ENCODE measurements at regions not wholly inside any gene's neighbourhood (a gene's known extent, or its start where the extent isn't known, plus 50 kb on each side); places are given as distances from the start of the nearest gene placed in this dataset.

DNA sequence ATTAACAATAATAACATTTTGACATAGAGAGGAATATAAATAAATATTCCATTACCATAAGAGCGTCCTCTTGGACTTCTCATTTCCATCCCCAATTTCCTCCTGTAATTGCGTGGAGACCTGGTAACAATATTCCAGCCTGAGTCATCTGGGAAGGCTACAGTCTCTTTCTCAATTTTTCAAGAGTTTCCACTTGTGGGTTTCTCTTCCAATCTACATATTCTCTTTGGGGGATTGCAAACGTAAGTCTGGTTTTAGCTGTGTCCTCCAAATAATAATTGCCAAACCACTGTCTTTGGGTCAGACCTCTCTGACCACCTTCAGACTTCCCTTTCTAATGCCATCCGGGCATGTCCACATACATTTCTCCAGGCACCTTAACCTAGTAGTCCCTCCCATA lies 124.5 kb upstream of the USP24 start:
- no peaks in the 10 kb centered on the region for H3K4me1 Mint-ChIP-seq
- H3K36me3 Mint-ChIP-seq, result 0 out of 2 replicates have a peak, but pooled peaks cover 3% of the 10 kb centered on the region
- CTCF ChIA-PET, result no interaction called here
- POLR2A ChIA-PET, result no interaction called here
- no peak overlapping the region for H3K27ac Mint-ChIP-seq
- peaks cover 8% of the 10 kb centered on the region for H3K9me3 Mint-ChIP-seq
- TF ChIP-seq, protein P1, sequence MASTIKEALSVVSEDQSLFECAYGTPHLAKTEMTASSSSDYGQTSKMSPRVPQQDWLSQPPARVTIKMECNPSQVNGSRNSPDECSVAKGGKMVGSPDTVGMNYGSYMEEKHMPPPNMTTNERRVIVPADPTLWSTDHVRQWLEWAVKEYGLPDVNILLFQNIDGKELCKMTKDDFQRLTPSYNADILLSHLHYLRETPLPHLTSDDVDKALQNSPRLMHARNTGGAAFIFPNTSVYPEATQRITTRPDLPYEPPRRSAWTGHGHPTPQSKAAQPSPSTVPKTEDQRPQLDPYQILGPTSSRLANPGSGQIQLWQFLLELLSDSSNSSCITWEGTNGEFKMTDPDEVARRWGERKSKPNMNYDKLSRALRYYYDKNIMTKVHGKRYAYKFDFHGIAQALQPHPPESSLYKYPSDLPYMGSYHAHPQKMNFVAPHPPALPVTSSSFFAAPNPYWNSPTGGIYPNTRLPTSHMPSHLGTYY (CRISPR knock-in tag; IDR thresholded peaks at IDR 0.05), result no peak
- TF ChIP-seq TEAD4 (CRISPR knock-in tag; IDR thresholded peaks at IDR 0.05) (no peak), CREB1 (CRISPR knock-in tag; IDR thresholded peaks at IDR 0.05) (no peak), NR3C1 (CRISPR knock-in tag; conservative IDR thresholded peaks at IDR 0.05; ENCODE audit: low read depth) (no peak), ELF4 (CRISPR knock-in tag; IDR thresholded peaks at IDR 0.05; ENCODE audit: low read depth) (no peak)
- TF ChIP-seq, protein P2, sequence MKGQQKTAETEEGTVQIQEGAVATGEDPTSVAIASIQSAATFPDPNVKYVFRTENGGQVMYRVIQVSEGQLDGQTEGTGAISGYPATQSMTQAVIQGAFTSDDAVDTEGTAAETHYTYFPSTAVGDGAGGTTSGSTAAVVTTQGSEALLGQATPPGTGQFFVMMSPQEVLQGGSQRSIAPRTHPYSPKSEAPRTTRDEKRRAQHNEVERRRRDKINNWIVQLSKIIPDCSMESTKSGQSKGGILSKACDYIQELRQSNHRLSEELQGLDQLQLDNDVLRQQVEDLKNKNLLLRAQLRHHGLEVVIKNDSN (CRISPR knock-in tag; IDR thresholded peaks at IDR 0.05), result no peak
- TF ChIP-seq, protein P3, sequence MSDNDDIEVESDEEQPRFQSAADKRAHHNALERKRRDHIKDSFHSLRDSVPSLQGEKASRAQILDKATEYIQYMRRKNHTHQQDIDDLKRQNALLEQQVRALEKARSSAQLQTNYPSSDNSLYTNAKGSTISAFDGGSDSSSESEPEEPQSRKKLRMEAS (CRISPR knock-in tag; IDR thresholded peaks at IDR 0.05), result no peak
- TF ChIP-seq, protein P4, sequence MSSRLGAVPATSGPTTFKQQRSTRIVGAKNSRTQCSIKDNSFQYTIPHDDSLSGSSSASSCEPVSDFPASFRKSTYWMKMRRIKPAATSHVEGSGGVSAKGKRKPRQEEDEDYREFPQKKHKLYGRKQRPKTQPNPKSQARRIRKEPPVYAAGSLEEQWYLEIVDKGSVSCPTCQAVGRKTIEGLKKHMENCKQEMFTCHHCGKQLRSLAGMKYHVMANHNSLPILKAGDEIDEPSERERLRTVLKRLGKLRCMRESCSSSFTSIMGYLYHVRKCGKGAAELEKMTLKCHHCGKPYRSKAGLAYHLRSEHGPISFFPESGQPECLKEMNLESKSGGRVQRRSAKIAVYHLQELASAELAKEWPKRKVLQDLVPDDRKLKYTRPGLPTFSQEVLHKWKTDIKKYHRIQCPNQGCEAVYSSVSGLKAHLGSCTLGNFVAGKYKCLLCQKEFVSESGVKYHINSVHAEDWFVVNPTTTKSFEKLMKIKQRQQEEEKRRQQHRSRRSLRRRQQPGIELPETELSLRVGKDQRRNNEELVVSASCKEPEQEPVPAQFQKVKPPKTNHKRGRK (CRISPR knock-in tag; IDR thresholded peaks at IDR 0.05; ENCODE audit: borderline replicate concordance), result no peak
- ATAC-seq (no peak), DNase-seq (ENCODE audit: low spot score) (no peak)
- no peak overlapping the region for H3K4me3 Mint-ChIP-seq
- no peaks in the 10 kb centered on the region for H3K27me3 Mint-ChIP-seq (ENCODE audit: low read depth)

DNA sequence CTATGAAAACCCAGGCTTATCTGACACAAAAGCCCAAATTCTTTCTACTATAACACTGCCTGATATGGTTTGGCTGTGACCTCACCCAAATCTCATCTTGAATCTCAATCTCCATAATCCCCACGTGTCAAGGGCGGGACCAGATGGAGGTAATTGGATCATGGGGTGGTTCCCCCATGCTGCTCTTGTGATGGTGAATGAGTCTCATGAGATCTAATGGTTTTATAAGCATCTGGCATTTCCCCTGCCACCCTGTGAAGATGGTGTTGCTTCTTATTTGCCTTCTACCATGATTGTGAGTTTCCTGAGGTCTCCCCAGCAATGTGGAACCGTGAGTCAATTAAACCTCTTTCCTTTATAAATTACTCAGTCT lies 123.3 kb upstream of the USP24 start:
- CTCF ChIA-PET, result interaction anchor here (0.6 to 2.0 kb wide), 38 partner anchors 8 to 1371 kb away, joined by 3 to 26 read pairs (median 4); no protein-coding TSS in a partner anchor
- POLR2A ChIA-PET, result no interaction called here
- Mint-ChIP-seq H3K4me1 (peaks cover 1% of the 10 kb centered on the region; the same call in 1 of the 2 replicates), H3K27me3 (ENCODE audit: low read depth) (no peaks in the 10 kb centered on the region; the same call in 1 of the 2 replicates), H3K9me3 (peaks cover 8% of the 10 kb centered on the region), H3K27ac (no peak overlapping the region), H3K4me3 (no peak overlapping the region), H3K36me3 (0 out of 2 replicates have a peak, but pooled peaks cover 3% of the 10 kb centered on the region)
- no peak for TF ChIP-seq ZNF671 (CRISPR knock-in tag; IDR thresholded peaks at IDR 0.05)
- 0 out of 2 replicates have a peak, but pooled peaks have one; percentile 7 for TF ChIP-seq TEAD1 (CRISPR knock-in tag; IDR thresholded peaks at IDR 0.05)
- DNase-seq (ENCODE audit: low spot score), result no peak
- ATAC-seq, result peak; percentile 42

DNA sequence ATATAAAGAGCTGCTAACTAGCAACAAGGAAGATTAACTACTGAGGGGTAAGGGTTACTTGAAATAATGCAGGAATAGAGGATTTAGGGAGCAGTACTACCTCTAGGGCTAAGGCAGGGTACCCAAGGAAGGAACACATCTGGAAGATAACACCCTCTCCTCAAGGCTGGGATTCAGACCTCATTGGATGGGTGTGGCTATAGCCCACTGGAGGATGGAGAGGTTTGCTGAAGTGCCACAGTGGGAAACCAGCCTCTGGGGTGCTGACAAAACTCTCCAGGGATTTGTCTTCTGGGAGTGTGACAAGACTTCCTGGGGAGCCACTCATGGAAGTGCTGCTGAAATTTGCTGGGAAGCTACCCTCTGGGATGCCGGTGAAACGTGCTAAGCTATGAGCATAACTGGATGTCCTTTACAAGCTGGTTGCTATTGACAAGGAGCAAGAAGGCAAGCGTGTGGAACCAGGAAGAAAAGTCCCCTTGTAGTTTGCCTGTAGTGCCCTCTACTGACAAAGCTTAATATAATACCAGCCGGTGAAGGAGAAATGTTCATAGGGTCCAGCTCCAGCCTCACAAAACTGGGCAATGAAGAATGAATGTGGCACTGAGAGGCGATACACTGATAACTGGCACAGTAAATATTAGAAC lies 122.8 kb upstream of the USP24 start:
- peak; percentile 93 for ATAC-seq
- Mint-ChIP-seq H3K36me3 (0 out of 2 replicates have a peak, but pooled peaks cover 3% of the 10 kb centered on the region), H3K27ac (no peak overlapping the region)

More for the DNA sequence above, 122.8 kb upstream of the USP24 start:
- CTCF ChIA-PET, result interaction anchor here (0.6 to 2.0 kb wide), 40 partner anchors 8 to 1372 kb away, joined by 3 to 26 read pairs (median 4); no protein-coding TSS in a partner anchor
- TF ChIP-seq, protein P5, sequence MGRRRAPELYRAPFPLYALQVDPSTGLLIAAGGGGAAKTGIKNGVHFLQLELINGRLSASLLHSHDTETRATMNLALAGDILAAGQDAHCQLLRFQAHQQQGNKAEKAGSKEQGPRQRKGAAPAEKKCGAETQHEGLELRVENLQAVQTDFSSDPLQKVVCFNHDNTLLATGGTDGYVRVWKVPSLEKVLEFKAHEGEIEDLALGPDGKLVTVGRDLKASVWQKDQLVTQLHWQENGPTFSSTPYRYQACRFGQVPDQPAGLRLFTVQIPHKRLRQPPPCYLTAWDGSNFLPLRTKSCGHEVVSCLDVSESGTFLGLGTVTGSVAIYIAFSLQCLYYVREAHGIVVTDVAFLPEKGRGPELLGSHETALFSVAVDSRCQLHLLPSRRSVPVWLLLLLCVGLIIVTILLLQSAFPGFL (CRISPR knock-in tag; IDR thresholded peaks at IDR 0.05; ENCODE audit: borderline replicate concordance), result no peak
- TF ChIP-seq, protein P6, sequence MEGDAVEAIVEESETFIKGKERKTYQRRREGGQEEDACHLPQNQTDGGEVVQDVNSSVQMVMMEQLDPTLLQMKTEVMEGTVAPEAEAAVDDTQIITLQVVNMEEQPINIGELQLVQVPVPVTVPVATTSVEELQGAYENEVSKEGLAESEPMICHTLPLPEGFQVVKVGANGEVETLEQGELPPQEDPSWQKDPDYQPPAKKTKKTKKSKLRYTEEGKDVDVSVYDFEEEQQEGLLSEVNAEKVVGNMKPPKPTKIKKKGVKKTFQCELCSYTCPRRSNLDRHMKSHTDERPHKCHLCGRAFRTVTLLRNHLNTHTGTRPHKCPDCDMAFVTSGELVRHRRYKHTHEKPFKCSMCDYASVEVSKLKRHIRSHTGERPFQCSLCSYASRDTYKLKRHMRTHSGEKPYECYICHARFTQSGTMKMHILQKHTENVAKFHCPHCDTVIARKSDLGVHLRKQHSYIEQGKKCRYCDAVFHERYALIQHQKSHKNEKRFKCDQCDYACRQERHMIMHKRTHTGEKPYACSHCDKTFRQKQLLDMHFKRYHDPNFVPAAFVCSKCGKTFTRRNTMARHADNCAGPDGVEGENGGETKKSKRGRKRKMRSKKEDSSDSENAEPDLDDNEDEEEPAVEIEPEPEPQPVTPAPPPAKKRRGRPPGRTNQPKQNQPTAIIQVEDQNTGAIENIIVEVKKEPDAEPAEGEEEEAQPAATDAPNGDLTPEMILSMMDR (IDR thresholded peaks at IDR 0.05), result peak; percentile 29; the same call in 1 of the 2 replicates
- TF ChIP-seq TEAD1 (CRISPR knock-in tag; IDR thresholded peaks at IDR 0.05), result 0 out of 2 replicates have a peak, but pooled peaks have one; percentile 11
- no peaks in the 10 kb centered on the region; the same call in 1 of the 2 replicates for H3K27me3 Mint-ChIP-seq (ENCODE audit: low read depth)
- H3K4me3 Mint-ChIP-seq, result no peak overlapping the region
- H3K4me1 Mint-ChIP-seq, result peaks cover 4% of the 10 kb centered on the region; the same call in 1 of the 2 replicates
- peaks cover 8% of the 10 kb centered on the region for H3K9me3 Mint-ChIP-seq
- POLR2A ChIA-PET, result no interaction called here
- peak; percentile 19 for DNase-seq (ENCODE audit: low spot score)
